ENCODE measurements at regions not wholly inside any gene's neighbourhood (a gene's known extent, or its start where the extent isn't known, plus 50 kb on each side); places are given as distances from the start of the nearest gene placed in this dataset.
"Not testable (repeated sequence)": the region's sequence is repeated elsewhere in the genome, so short reads cannot be mapped to it uniquely, and the experiment has no call there.

DNA sequence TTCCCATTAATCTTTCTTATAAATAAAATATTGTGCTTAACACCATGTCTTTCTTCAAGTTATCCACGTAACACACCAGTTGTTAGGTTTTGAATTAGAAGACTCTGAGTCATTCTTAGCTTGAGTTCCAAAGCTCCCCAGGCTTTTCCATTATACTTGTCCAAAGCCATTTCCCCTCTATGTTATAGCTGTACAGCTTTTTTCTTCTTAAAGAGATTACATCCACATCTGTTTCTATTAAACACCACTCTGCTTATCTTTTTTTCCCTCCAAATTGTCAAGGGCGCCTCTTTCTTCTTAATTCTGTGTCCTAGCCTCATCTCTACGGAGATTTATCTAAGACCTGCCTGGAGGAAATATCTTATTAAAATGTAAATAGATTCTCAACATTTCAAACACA is 139.4 kb upstream of the CPHXL start:
- ATAC-seq (ENCODE audit: low read depth) (no peak), DNase-seq (no peak)
- H3K9ac ChIP-seq (ENCODE audit: low read length): no peak overlapping the region
- CTCF ChIA-PET: no interaction called here
- no peak overlapping the region for H3K4me2 ChIP-seq (replicated peaks; ENCODE audit: low read depth, low read length, poor library complexity, severe bottlenecking)
- H3K27me3 Mint-ChIP-seq: no peaks in the 10 kb centered on the region
- no peaks in the 10 kb centered on the region for H3K4me1 Mint-ChIP-seq
- no peak overlapping the region for H3K4me3 ChIP-seq (ENCODE audit: control extremely low read depth in 1 of 5, extremely low read depth in 1 of 5, insufficient read depth in 1 of 5, low read depth in 2 of 5, low read length in 4 of 5)
- H3K9me3 ChIP-seq (ENCODE audit: control extremely low read depth in 1 of 3, control insufficient read depth in 2 of 3, insufficient read depth in 1 of 3, low read length in 2 of 3): no peaks in the 10 kb centered on the region
- H3K4me3 Mint-ChIP-seq: no peak overlapping the region
- H3K36me3 ChIP-seq (replicated peaks in 1 of 2; ENCODE audit: control extremely low read depth in 1 of 2, control insufficient read depth in 1 of 2, extremely low read depth in 1 of 2, insufficient read depth in 2 of 2, low read length in 1 of 2): no peaks in the 10 kb centered on the region
- POLR2A ChIA-PET: no interaction called here
- H3K27ac Mint-ChIP-seq: no peak overlapping the region
- H3K79me2 ChIP-seq (ENCODE audit: control insufficient read depth, insufficient read depth, low read length): no peaks in the 10 kb centered on the region
- H3K9me3 Mint-ChIP-seq (ENCODE audit: insufficient read depth): no peaks in the 10 kb centered on the region
- intact Hi-C loops (cut with micrococcal nuclease): no loop called here
- TF ChIP-seq, protein P1, sequence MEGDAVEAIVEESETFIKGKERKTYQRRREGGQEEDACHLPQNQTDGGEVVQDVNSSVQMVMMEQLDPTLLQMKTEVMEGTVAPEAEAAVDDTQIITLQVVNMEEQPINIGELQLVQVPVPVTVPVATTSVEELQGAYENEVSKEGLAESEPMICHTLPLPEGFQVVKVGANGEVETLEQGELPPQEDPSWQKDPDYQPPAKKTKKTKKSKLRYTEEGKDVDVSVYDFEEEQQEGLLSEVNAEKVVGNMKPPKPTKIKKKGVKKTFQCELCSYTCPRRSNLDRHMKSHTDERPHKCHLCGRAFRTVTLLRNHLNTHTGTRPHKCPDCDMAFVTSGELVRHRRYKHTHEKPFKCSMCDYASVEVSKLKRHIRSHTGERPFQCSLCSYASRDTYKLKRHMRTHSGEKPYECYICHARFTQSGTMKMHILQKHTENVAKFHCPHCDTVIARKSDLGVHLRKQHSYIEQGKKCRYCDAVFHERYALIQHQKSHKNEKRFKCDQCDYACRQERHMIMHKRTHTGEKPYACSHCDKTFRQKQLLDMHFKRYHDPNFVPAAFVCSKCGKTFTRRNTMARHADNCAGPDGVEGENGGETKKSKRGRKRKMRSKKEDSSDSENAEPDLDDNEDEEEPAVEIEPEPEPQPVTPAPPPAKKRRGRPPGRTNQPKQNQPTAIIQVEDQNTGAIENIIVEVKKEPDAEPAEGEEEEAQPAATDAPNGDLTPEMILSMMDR (IDR thresholded peaks at IDR 0.05): no peak
- TF ChIP-seq EZH2 (IDR thresholded peaks at IDR 0.05; ENCODE audit: borderline replicate concordance, insufficient read depth, low read depth, low read length, poor library complexity, severe bottlenecking): no peak
- no peaks in the 10 kb centered on the region for H4K20me1 ChIP-seq (ENCODE audit: control insufficient read depth, insufficient read depth, low read length, poor library complexity, severe bottlenecking)
- no peak overlapping the region for H3K27ac ChIP-seq (ENCODE audit: low read length in 2 of 2)
- H3K4me1 ChIP-seq (ENCODE audit: control insufficient read depth in 2 of 2, insufficient read depth in 2 of 2, low read length in 2 of 2): no peaks in the 10 kb centered on the region
- H3K27me3 ChIP-seq (replicated peaks in 1 of 4; ENCODE audit: control extremely low read depth in 1 of 4, control insufficient read depth in 3 of 4, insufficient read depth in 4 of 4, low read length in 3 of 4): no peaks in the 10 kb centered on the region
- H2AFZ ChIP-seq (ENCODE audit: insufficient read depth, low read depth, low read length, poor library complexity, severe bottlenecking): no peak overlapping the region
- WGBS (ENCODE audit: insufficient coverage): no CpG with 5 or more reads among the region's 3 CpGs

DNA sequence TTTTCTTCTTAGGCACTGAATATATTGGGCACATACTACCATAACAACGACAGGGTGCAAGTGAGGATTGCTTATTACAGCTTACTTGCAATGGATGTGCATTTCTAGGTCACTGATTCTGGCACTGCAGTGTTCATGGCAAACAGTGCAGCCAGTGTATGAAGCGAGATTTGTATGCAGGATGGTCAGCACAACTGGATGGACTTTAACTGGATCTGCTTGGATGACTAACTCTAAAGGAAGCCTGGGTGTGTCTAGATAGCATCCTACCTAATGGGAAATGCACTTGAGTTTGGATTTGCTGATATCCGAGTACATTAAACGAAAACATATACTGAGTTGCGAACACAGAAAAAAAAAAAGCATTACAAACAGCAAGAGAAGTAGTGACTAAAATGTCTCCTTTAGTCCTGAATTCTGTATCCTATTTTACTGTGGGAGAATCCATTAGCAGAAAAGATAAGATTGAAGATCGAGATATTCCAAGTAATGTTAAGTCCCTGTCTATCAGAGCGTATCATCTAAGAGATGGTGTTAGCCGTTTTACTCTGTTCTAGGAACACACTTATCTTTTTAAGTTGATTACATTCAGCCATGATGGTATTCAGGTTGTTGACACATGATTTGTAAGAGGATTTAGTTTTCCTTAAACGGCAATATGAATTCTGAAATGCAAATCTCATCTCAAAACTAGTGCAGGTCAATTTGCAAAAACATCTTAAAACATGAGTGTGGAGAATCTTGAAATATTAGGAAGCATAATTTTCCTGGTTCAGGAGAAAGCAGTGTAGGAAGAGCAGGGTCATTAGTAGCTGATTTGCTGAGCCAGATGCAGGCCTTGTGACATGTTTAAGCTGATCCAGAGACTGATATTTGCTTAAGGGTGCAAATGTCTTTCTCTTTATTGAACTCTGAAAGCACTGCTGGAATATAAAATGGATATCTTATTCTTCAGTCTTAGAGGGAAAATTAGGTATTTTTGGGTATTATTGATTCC is 142.6 kb upstream of the CPHXL start:
- Histone ChIP-seq H3K4me2 (replicated peaks; ENCODE audit: low read depth, low read length, poor library complexity, severe bottlenecking) (no peak overlapping the region), H3K4me1 (ENCODE audit: control insufficient read depth in 2 of 2, insufficient read depth in 2 of 2, low read length in 2 of 2) (no peaks in the 10 kb centered on the region), H3K79me2 (ENCODE audit: control insufficient read depth, insufficient read depth, low read length) (no peaks in the 10 kb centered on the region), H3K9ac (ENCODE audit: low read length) (no peak overlapping the region), H3K4me3 (ENCODE audit: control extremely low read depth in 1 of 5, extremely low read depth in 1 of 5, insufficient read depth in 1 of 5, low read depth in 2 of 5, low read length in 4 of 5) (no peak overlapping the region), H4K20me1 (ENCODE audit: control insufficient read depth, insufficient read depth, low read length, poor library complexity, severe bottlenecking) (no peaks in the 10 kb centered on the region), H3K27ac (ENCODE audit: low read length in 2 of 2) (no peak overlapping the region), H3K27me3 (replicated peaks in 1 of 4; ENCODE audit: control extremely low read depth in 1 of 4, control insufficient read depth in 3 of 4, insufficient read depth in 4 of 4, low read length in 3 of 4) (no peaks in the 10 kb centered on the region), H2AFZ (ENCODE audit: insufficient read depth, low read depth, low read length, poor library complexity, severe bottlenecking) (no peak overlapping the region), H3K9me3 (ENCODE audit: control extremely low read depth in 1 of 3, control insufficient read depth in 2 of 3, insufficient read depth in 1 of 3, low read length in 2 of 3) (no peaks in the 10 kb centered on the region), H3K36me3 (replicated peaks in 1 of 2; ENCODE audit: control extremely low read depth in 1 of 2, control insufficient read depth in 1 of 2, extremely low read depth in 1 of 2, insufficient read depth in 2 of 2, low read length in 1 of 2) (no peaks in the 10 kb centered on the region)
- Mint-ChIP-seq H3K27me3 (peaks cover 2% of the 10 kb centered on the region), H3K4me1 (no peaks in the 10 kb centered on the region), H3K9me3 (ENCODE audit: insufficient read depth) (no peaks in the 10 kb centered on the region), H3K4me3 (no peak overlapping the region), H3K27ac (no peak overlapping the region)
- ATAC-seq (ENCODE audit: low read depth) (no peak), DNase-seq (no peak)
- TF ChIP-seq, protein P1 (IDR thresholded peaks at IDR 0.05): no peak
- no peak for TF ChIP-seq EZH2 (IDR thresholded peaks at IDR 0.05; ENCODE audit: borderline replicate concordance, insufficient read depth, low read depth, low read length, poor library complexity, severe bottlenecking)
- POLR2A ChIA-PET: no interaction called here
- intact Hi-C loops (cut with micrococcal nuclease): no loop called here
- CTCF ChIA-PET: no interaction called here
- whole genome bisulfite sequencing (ENCODE audit: insufficient coverage): 64% methylated on average over 1 of the region's 9 CpGs

DNA sequence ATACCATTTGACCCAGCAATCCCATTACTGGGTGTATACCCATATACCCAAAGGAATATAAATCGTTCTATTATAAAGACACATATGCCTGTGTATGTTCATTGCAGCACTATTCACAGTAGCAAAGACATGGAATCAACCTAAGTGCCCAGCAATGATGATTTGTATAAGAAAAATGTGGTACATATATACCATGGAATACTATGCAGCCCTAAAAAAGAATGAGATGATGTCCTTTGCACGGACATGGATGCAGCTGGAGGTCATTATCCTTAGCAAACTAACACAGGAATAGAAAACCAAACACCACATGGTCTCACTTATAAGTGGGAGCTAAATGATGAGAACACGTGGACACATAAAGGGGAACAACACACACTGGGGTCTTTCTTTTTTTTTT is 155.0 kb upstream of the CPHXL start:
- POLR2A ChIA-PET: not testable (repeated sequence)

More for the DNA sequence above, 155.0 kb upstream of the CPHXL start:
- H3K4me1 ChIP-seq (ENCODE audit: control insufficient read depth in 2 of 2, insufficient read depth in 2 of 2, low read length in 2 of 2); H4K20me1 ChIP-seq (ENCODE audit: control insufficient read depth, insufficient read depth, low read length, poor library complexity, severe bottlenecking); H3K4me2 ChIP-seq (replicated peaks; ENCODE audit: low read depth, low read length, poor library complexity, severe bottlenecking); H3K27me3 Mint-ChIP-seq; H3K27ac Mint-ChIP-seq; intact Hi-C loops (cut with micrococcal nuclease); CTCF ChIA-PET; H3K27ac ChIP-seq (ENCODE audit: low read length in 2 of 2); H2AFZ ChIP-seq (ENCODE audit: insufficient read depth, low read depth, low read length, poor library complexity, severe bottlenecking); H3K4me1 Mint-ChIP-seq; H3K4me3 ChIP-seq (ENCODE audit: control extremely low read depth in 1 of 5, extremely low read depth in 1 of 5, insufficient read depth in 1 of 5, low read depth in 2 of 5, low read length in 4 of 5); H3K27me3 ChIP-seq (replicated peaks in 1 of 4; ENCODE audit: control extremely low read depth in 1 of 4, control insufficient read depth in 3 of 4, insufficient read depth in 4 of 4, low read length in 3 of 4); H3K9ac ChIP-seq (ENCODE audit: low read length); H3K36me3 ChIP-seq (replicated peaks in 1 of 2; ENCODE audit: control extremely low read depth in 1 of 2, control insufficient read depth in 1 of 2, extremely low read depth in 1 of 2, insufficient read depth in 2 of 2, low read length in 1 of 2); DNase-seq; H3K9me3 ChIP-seq (ENCODE audit: control extremely low read depth in 1 of 3, control insufficient read depth in 2 of 3, insufficient read depth in 1 of 3, low read length in 2 of 3); H3K9me3 Mint-ChIP-seq (ENCODE audit: insufficient read depth); H3K79me2 ChIP-seq (ENCODE audit: control insufficient read depth, insufficient read depth, low read length); H3K4me3 Mint-ChIP-seq; ATAC-seq (ENCODE audit: low read depth): not testable (repeated sequence)
- no CpG with 5 or more reads among the region's 3 CpGs for WGBS (ENCODE audit: insufficient coverage)

All from B cell (primary cell).